Panc1 (cell line): ENCODE measurements at regions not wholly inside any gene's neighbourhood (a gene's known extent, or its start where the extent isn't known, plus 50 kb on each side); places are given as distances from the start of the nearest gene placed in this dataset.

ENCODE experiments used
- ATAC-seq: fragments of 200-7000 bp; cut with Tn5 transposase; 2 replicates; pipeline ENCODE4 v1.9.1; 2020; ENCODE audit warnings: mild to moderate bottlenecking, moderate library complexity
- BruUV-seq: library from RNA; stranded (reverse); fragments of 400-500 nt; replicated peaks from 2 replicates; lab custom pipeline; 2021; lab: Mats Ljungman, UMichigan
- CTCF ChIA-PET: fragments of 300-600 bp; sonication (Branson Sonifier 250); formaldehyde crosslinking; loops from one replicate; lab custom pipeline; 2022; ENCODE audit warnings: antibody characterized with exemption; lab: Charles Lee
- POLR2A ChIA-PET: fragments of 300-600 bp; sonication (Branson Sonifier 250); formaldehyde crosslinking; loops from one replicate; lab custom pipeline; 2022; ENCODE audit warnings: antibody characterized with exemption; lab: Charles Lee
- DNase-seq: peaks from one replicate; pipeline ENCODE4 v3.0.0-alpha.2; 2010; ENCODE audit warnings: low read depth, low spot score
- H3K27ac ChIP-seq: 2 replicates; pipeline ENCODE4 v1.5.1; 2011; ENCODE audit warnings: mild to moderate bottlenecking, low read length, inconsistent platforms
- H3K27me3 ChIP-seq: fragments of 200-500 bp; sonication (Bioruptor generic); 2 replicates; pipeline ENCODE4 v1.6.0; 2014; ENCODE audit warnings: low read length, inconsistent platforms; ENCODE audit not compliant: control insufficient read depth, insufficient read depth
- H3K36me3 ChIP-seq: fragments of 200-500 bp; sonication (Bioruptor generic); 2 replicates; pipeline ENCODE4 v1.5.1; 2014; ENCODE audit warnings: inconsistent platforms, mild to moderate bottlenecking, low read length, moderate library complexity; ENCODE audit not compliant: control insufficient read depth, insufficient read depth
- H3K4me1 ChIP-seq: 2 replicates; pipeline ENCODE4 v1.5.1; 2011; ENCODE audit warnings: inconsistent platforms, mild to moderate bottlenecking, low read length, moderate library complexity; ENCODE audit not compliant: control insufficient read depth, insufficient read depth
- H3K4me3 ChIP-seq, 2 experiments: 2 replicates each; pipeline ENCODE4 v1.5.1; 2011 to 2012; ENCODE audit warnings: low read depth in 2 of 2, low read length in 2 of 2, mild to moderate bottlenecking in 2 of 2, inconsistent platforms in 1 of 2, moderate library complexity in 1 of 2
- H3K9me3 ChIP-seq: fragments of 200-500 bp; sonication (Bioruptor generic); 2 replicates; pipeline ENCODE4 v1.5.1; 2014; ENCODE audit warnings: low read depth, mild to moderate bottlenecking, inconsistent platforms, low read length, moderate library complexity; ENCODE audit not compliant: control insufficient read depth, insufficient read depth
- CTCF ChIP-seq: fragments of 450-650 bp; IDR thresholded peaks from 2 replicates; pipeline ENCODE4 v1.5.1; 2017; ENCODE audit warnings: mild to moderate bottlenecking
- POLR2AphosphoS5 ChIP-seq: IDR thresholded peaks from 2 replicates; pipeline ENCODE4 v1.6.1; 2012; ENCODE audit warnings: mild to moderate bottlenecking, low read depth, low read length, moderate library complexity
- REST ChIP-seq, 2 experiments: IDR thresholded peaks; 2 replicates each; pipeline ENCODE4 v1.6.1; 2011 to 2012; ENCODE audit warnings: low read depth in 2 of 2, control low read depth in 1 of 2, low read length in 1 of 2, mild to moderate bottlenecking in 1 of 2, moderate library complexity in 1 of 2; ENCODE audit not compliant: insufficient read depth in 1 of 2
- SIN3A ChIP-seq: IDR thresholded peaks from 2 replicates; pipeline ENCODE4 v1.6.1; 2012; ENCODE audit warnings: low read depth, mild to moderate bottlenecking, low read length, moderate library complexity, borderline replicate concordance; ENCODE audit not compliant: insufficient read depth
- TCF7L2 ChIP-seq: IDR thresholded peaks from 2 replicates; pipeline ENCODE4 v1.6.1; 2011; ENCODE audit warnings: mild to moderate bottlenecking, low read depth, low read length, inconsistent platforms
- in situ Hi-C: cut with HindIII; loops from 2 replicates; pipeline ENCODE4 v1.10.0; 2016; ENCODE audit warnings: low sequenced_read_pairs, low pct_unique_long_range_greater_than_20kb
- intact Hi-C: fragments of 100-400 bp; cut with micrococcal nuclease; formaldehyde crosslinking; loops from one replicate; pipeline ENCODE4 v1.10.0; 2022; ENCODE audit not compliant: unreplicated experiment

- Histone ChIP-seq H3K27me3 (no peaks in the 10 kb centered on the region), H3K4me3 (no peak overlapping the region), H3K27ac (no peak overlapping the region), H3K9me3 (no peaks in the 10 kb centered on the region), H3K36me3 (no peaks in the 10 kb centered on the region), H3K4me1 (no peaks in the 10 kb centered on the region)
- TF ChIP-seq POLR2AphosphoS5 (no peak), TCF7L2 (no peak), CTCF (no peak)
- peak; percentile 21; the same call in 1 of the 2 replicates for ATAC-seq
- CTCF ChIA-PET: no interaction called here
- in situ Hi-C loops (no loop called here), intact Hi-C loops (no loop called here)
- no TSS peak for BruUV-seq
- DNase-seq: no peak
- POLR2A ChIA-PET: no interaction called here
Measured at GRCh38 chr15:95087253-95087609, 855.9 kb downstream of the MCTP2 start.

- in situ Hi-C loops: no loop called here
- intact Hi-C loops: no loop called here
- no TSS peak for BruUV-seq
- no peaks in the 10 kb centered on the region for H3K27me3 ChIP-seq
- H3K9me3 ChIP-seq: no peaks in the 10 kb centered on the region
- no peak for DNase-seq
- no peak overlapping the region for H3K27ac ChIP-seq
- no peaks in the 10 kb centered on the region for H3K4me1 ChIP-seq
- ChIA-PET CTCF (no interaction called here), POLR2A (no interaction called here)
- no peak overlapping the region for H3K4me3 ChIP-seq
- no peaks in the 10 kb centered on the region for H3K36me3 ChIP-seq
- ATAC-seq: no peak
- TF ChIP-seq REST (IDR thresholded peaks at IDR 0.05; ENCODE audit: insufficient read depth in 1 of 2, low read depth in 2 of 2, low read length in 1 of 2): no peak
- no peak for TF ChIP-seq CTCF
- TF ChIP-seq TCF7L2: no peak
- TF ChIP-seq SIN3A: no peak
- no peak for TF ChIP-seq POLR2AphosphoS5
Measured at GRCh38 chr15:95091444-95091843, 860.1 kb downstream of the MCTP2 start.

GRCh38 chr15:95095250-95095649 lies 863.9 kb downstream of the MCTP2 start:
- intact Hi-C loops: no loop called here
- Histone ChIP-seq H3K9me3 (no peaks in the 10 kb centered on the region), H3K36me3 (no peaks in the 10 kb centered on the region), H3K27me3 (no peaks in the 10 kb centered on the region), H3K27ac (no peak overlapping the region), H3K4me3 (no peak overlapping the region), H3K4me1 (no peaks in the 10 kb centered on the region)
- no TSS peak for BruUV-seq
- TF ChIP-seq REST (IDR thresholded peaks at IDR 0.05; ENCODE audit: insufficient read depth in 1 of 2, low read depth in 2 of 2, low read length in 1 of 2) (no peak), CTCF (no peak), SIN3A (no peak), POLR2AphosphoS5 (no peak), TCF7L2 (no peak)
- CTCF ChIA-PET: no interaction called here
- in situ Hi-C loops: no loop called here
- POLR2A ChIA-PET: no interaction called here
- ATAC-seq: no peak
- DNase-seq: no peak
